ENCODE measurements at regions not wholly inside any gene's neighbourhood (a gene's known extent, or its start where the extent isn't known, plus 50 kb on each side); places are given as distances from the start of the nearest gene placed in this dataset.
"Not testable (repeated sequence)": the region's sequence is repeated elsewhere in the genome, so short reads cannot be mapped to it uniquely, and the experiment has no call there.

GRCh38 chr7:94706996-94707740 is 51.2 kb upstream of the SGCE start:
- TF ChIP-seq CTCF (IDR thresholded peaks at IDR 0.05; ENCODE audit: insufficient read depth in 1 of 2, low read depth in 1 of 2, low read length in 1 of 2, severe bottlenecking in 1 of 2, unreplicated experiment in 1 of 2): no peak
- POLR2A ChIA-PET: no interaction called here
- DNase-seq: no peak

DNA sequence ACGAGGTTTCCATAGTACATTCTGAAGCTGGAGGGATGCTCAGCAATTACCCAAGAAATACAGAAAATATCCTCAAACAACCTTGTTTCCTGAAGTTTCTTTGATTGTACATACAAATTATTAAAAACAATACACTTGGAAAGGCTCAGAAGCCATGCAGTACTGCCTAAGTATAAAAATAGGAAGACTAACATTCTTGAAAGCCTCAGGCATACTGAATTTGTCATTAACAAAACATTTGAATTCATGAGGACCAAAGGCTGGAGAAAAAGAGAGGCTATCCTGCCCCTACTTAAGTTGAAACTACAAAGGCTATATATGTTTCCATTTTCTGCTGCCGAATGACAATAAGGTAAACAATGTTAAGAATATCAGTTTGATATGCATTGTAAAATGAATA is 54.3 kb upstream of the SGCE start:
- H3K27me3 ChIP-seq (replicated peaks; ENCODE audit: control insufficient read depth, insufficient read depth, low read length): no peaks in the 10 kb centered on the region
- no peaks in the 10 kb centered on the region for H3K36me3 ChIP-seq (ENCODE audit: control insufficient read depth, insufficient read depth, low read length)
- BruUV-seq (replicated peaks): no TSS peak
- no peak overlapping the region for H3K4me3 ChIP-seq (ENCODE audit: low read depth, low read length)
- H3K4me1 ChIP-seq: no peaks in the 10 kb centered on the region
- no peaks in the 10 kb centered on the region for H3K9me3 ChIP-seq
- H3K27me3 Mint-ChIP-seq (ENCODE audit: insufficient read depth, unreplicated experiment): peaks cover 3% of the 10 kb centered on the region
- no peak overlapping the region for H3K4me3 Mint-ChIP-seq (ENCODE audit: unreplicated experiment)
- H3K36me3 Mint-ChIP-seq (ENCODE audit: insufficient read depth, unreplicated experiment): no peaks in the 10 kb centered on the region
- ChIA-PET CTCF (no interaction called here), POLR2A (no interaction called here)
- H3K9me3 Mint-ChIP-seq (ENCODE audit: unreplicated experiment): no peaks in the 10 kb centered on the region
- DNase-seq: no peak
- no peaks in the 10 kb centered on the region for H3K4me1 Mint-ChIP-seq (ENCODE audit: low read depth, unreplicated experiment)
- intact Hi-C loops (cut with micrococcal nuclease; ENCODE audit: unreplicated experiment): no loop called here
- no peak for TF ChIP-seq CTCF (IDR thresholded peaks at IDR 0.05; ENCODE audit: insufficient read depth in 1 of 2, low read depth in 1 of 2, low read length in 1 of 2, severe bottlenecking in 1 of 2, unreplicated experiment in 1 of 2)
- no peak overlapping the region for H3K27ac Mint-ChIP-seq (ENCODE audit: unreplicated experiment)

More at GRCh38 chr7:94706996-94707740, 51.2 kb upstream of the SGCE start:
- Histone ChIP-seq H3K36me3 (ENCODE audit: control insufficient read depth, insufficient read depth, low read length) (no peaks in the 10 kb centered on the region), H3K4me1 (no peaks in the 10 kb centered on the region), H3K9me3 (no peaks in the 10 kb centered on the region), H3K4me3 (ENCODE audit: low read depth, low read length) (no peak overlapping the region), H3K27me3 (replicated peaks; ENCODE audit: control insufficient read depth, insufficient read depth, low read length) (no peaks in the 10 kb centered on the region)
- Mint-ChIP-seq H3K9me3 (ENCODE audit: unreplicated experiment) (no peaks in the 10 kb centered on the region), H3K36me3 (ENCODE audit: insufficient read depth, unreplicated experiment) (no peaks in the 10 kb centered on the region), H3K4me1 (ENCODE audit: low read depth, unreplicated experiment) (no peaks in the 10 kb centered on the region), H3K27me3 (ENCODE audit: insufficient read depth, unreplicated experiment) (no peaks in the 10 kb centered on the region), H3K4me3 (ENCODE audit: unreplicated experiment) (no peak overlapping the region), H3K27ac (ENCODE audit: unreplicated experiment) (no peak overlapping the region)
- intact Hi-C loops (cut with micrococcal nuclease; ENCODE audit: unreplicated experiment): no loop called here
- no TSS peak for BruUV-seq (replicated peaks)
- CTCF ChIA-PET: no interaction called here

GRCh38 chr7:94722360-94722759 is 66.4 kb upstream of the SGCE start:
- DNase-seq; H3K4me3 Mint-ChIP-seq (ENCODE audit: unreplicated experiment); H3K36me3 ChIP-seq (ENCODE audit: control insufficient read depth, insufficient read depth, low read length); CTCF ChIA-PET; H3K27me3 ChIP-seq (replicated peaks; ENCODE audit: control insufficient read depth, insufficient read depth, low read length); intact Hi-C loops (cut with micrococcal nuclease; ENCODE audit: unreplicated experiment); BruUV-seq (replicated peaks); H3K4me1 Mint-ChIP-seq (ENCODE audit: low read depth, unreplicated experiment); H3K36me3 Mint-ChIP-seq (ENCODE audit: insufficient read depth, unreplicated experiment); H3K27me3 Mint-ChIP-seq (ENCODE audit: insufficient read depth, unreplicated experiment); H3K27ac Mint-ChIP-seq (ENCODE audit: unreplicated experiment); H3K4me1 ChIP-seq; H3K4me3 ChIP-seq (ENCODE audit: low read depth, low read length); POLR2A ChIA-PET: not testable (repeated sequence)
- H3K9me3 Mint-ChIP-seq (ENCODE audit: unreplicated experiment): peaks cover 18% of the 10 kb centered on the region
- peaks cover 14% of the 10 kb centered on the region; the same call in 1 of the 2 replicates for H3K9me3 ChIP-seq

GRCh38 chr7:94728893-94729292 is 73.0 kb upstream of the SGCE start:
- H3K27me3 Mint-ChIP-seq (ENCODE audit: insufficient read depth, unreplicated experiment); BruUV-seq (replicated peaks); H3K27ac Mint-ChIP-seq (ENCODE audit: unreplicated experiment); H3K36me3 Mint-ChIP-seq (ENCODE audit: insufficient read depth, unreplicated experiment); H3K4me1 Mint-ChIP-seq (ENCODE audit: low read depth, unreplicated experiment); H3K36me3 ChIP-seq (ENCODE audit: control insufficient read depth, insufficient read depth, low read length); H3K4me3 ChIP-seq (ENCODE audit: low read depth, low read length); H3K27me3 ChIP-seq (replicated peaks; ENCODE audit: control insufficient read depth, insufficient read depth, low read length); POLR2A ChIA-PET; H3K4me1 ChIP-seq; DNase-seq; H3K9me3 ChIP-seq; intact Hi-C loops (cut with micrococcal nuclease; ENCODE audit: unreplicated experiment); H3K4me3 Mint-ChIP-seq (ENCODE audit: unreplicated experiment); CTCF ChIA-PET: not testable (repeated sequence)
- peaks cover 49% of the 10 kb centered on the region for H3K9me3 Mint-ChIP-seq (ENCODE audit: unreplicated experiment)
